ENCODE measurements at regions not wholly inside any gene's neighbourhood (a gene's known extent, or its start where the extent isn't known, plus 50 kb on each side); places are given as distances from the start of the nearest gene placed in this dataset.

DNA sequence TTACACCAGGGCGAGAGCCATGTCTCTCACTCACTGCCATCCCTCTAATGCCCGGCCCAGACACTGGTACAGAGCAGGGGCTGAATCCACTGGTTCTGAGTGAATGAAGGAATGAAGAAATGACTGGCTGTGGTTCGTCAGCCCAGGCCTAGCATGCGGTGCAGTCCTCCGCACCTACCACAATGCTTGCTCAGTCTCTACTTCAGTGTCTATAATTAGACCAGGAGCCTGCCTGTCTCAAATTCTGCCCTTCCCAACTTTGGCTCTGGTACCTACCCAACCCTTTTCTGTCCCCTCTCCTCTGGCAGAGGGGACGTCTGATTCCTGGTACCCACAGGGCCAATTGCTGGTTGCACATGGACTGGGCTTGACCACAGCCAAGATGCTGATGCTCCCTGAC, 118.2 kb upstream of the GRIK3 start:
- TF ChIP-seq, protein P1, sequence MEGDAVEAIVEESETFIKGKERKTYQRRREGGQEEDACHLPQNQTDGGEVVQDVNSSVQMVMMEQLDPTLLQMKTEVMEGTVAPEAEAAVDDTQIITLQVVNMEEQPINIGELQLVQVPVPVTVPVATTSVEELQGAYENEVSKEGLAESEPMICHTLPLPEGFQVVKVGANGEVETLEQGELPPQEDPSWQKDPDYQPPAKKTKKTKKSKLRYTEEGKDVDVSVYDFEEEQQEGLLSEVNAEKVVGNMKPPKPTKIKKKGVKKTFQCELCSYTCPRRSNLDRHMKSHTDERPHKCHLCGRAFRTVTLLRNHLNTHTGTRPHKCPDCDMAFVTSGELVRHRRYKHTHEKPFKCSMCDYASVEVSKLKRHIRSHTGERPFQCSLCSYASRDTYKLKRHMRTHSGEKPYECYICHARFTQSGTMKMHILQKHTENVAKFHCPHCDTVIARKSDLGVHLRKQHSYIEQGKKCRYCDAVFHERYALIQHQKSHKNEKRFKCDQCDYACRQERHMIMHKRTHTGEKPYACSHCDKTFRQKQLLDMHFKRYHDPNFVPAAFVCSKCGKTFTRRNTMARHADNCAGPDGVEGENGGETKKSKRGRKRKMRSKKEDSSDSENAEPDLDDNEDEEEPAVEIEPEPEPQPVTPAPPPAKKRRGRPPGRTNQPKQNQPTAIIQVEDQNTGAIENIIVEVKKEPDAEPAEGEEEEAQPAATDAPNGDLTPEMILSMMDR (IDR thresholded peaks at IDR 0.05; ENCODE audit: insufficient read depth, low read length), result no peak
- TF ChIP-seq POLR2AphosphoS5 (IDR thresholded peaks at IDR 0.05; ENCODE audit: low read depth), result no peak
- no peak for TF ChIP-seq GABPA (IDR thresholded peaks at IDR 0.05; ENCODE audit: low read depth)
- TF ChIP-seq SPI1 (IDR thresholded peaks at IDR 0.05; ENCODE audit: borderline replicate concordance, low read depth), result no peak
- TF ChIP-seq, protein P2, sequence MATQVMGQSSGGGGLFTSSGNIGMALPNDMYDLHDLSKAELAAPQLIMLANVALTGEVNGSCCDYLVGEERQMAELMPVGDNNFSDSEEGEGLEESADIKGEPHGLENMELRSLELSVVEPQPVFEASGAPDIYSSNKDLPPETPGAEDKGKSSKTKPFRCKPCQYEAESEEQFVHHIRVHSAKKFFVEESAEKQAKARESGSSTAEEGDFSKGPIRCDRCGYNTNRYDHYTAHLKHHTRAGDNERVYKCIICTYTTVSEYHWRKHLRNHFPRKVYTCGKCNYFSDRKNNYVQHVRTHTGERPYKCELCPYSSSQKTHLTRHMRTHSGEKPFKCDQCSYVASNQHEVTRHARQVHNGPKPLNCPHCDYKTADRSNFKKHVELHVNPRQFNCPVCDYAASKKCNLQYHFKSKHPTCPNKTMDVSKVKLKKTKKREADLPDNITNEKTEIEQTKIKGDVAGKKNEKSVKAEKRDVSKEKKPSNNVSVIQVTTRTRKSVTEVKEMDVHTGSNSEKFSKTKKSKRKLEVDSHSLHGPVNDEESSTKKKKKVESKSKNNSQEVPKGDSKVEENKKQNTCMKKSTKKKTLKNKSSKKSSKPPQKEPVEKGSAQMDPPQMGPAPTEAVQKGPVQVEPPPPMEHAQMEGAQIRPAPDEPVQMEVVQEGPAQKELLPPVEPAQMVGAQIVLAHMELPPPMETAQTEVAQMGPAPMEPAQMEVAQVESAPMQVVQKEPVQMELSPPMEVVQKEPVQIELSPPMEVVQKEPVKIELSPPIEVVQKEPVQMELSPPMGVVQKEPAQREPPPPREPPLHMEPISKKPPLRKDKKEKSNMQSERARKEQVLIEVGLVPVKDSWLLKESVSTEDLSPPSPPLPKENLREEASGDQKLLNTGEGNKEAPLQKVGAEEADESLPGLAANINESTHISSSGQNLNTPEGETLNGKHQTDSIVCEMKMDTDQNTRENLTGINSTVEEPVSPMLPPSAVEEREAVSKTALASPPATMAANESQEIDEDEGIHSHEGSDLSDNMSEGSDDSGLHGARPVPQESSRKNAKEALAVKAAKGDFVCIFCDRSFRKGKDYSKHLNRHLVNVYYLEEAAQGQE (IDR thresholded peaks at IDR 0.05; ENCODE audit: insufficient replicate concordance, low read depth), result no peak
- Histone ChIP-seq H3K27ac (replicated peaks) (no peak overlapping the region), H3K4me3 (replicated peaks; ENCODE audit: insufficient read depth, low read length) (no peak overlapping the region), H3K27me3 (ENCODE audit: insufficient read depth, poor library complexity, severe bottlenecking) (no peaks in the 10 kb centered on the region)
- DNase-seq (ENCODE audit: low read depth in 1 of 2, low spot score in 1 of 2), result no peak

DNA sequence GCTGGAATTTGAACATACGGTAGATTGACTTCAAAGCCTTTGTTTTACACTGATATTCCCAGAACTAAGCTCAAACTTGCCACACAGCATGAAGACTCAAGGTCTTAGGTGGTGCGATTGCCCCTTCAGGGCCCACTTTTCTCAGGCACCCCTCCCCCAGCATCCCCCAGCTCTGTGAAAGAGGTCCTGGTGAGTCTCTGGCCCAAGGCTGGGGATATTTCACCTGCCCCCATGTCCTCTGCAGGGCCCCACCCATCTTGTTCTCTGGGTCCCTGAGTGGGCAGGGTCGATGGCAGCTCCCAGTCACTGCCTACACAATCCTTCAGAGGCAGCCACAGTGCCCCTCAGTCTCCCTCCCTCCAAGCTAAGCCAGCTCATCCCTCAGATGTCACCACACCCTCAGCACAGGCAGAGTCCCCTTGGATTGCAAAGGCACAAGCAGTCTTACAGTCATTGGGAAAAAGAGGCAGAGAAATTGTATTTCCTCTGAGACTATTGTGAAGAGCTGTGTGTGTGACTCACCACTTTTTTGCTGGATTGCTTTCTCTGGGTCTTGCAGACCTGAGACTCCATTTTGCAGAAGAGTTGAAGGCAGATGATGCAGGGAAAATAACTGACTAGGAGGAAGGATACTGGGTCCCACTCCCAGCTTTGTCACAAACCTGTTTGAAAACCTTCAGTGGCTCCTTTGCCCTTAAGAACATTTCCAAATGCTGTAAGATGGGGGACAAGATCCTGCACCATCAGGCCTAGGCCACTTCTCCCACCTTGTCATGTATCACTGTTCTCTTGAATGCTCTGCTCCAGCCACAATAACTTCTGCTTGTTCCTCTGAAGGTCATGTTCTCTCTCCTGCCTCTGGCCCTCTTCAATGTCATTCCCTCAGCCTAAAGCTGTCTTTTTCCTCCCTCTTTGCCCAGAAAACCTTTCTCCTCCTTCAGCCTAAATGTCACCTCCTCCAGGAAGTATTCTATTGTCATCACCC, 119.1 kb upstream of the GRIK3 start:
- Histone ChIP-seq H3K27ac (replicated peaks) (no peak overlapping the region), H3K4me3 (replicated peaks; ENCODE audit: insufficient read depth, low read length) (no peak overlapping the region), H3K27me3 (ENCODE audit: insufficient read depth, poor library complexity, severe bottlenecking) (no peaks in the 10 kb centered on the region)
- TF ChIP-seq GABPA (IDR thresholded peaks at IDR 0.05; ENCODE audit: low read depth) (no peak), POLR2AphosphoS5 (IDR thresholded peaks at IDR 0.05; ENCODE audit: low read depth) (no peak), SPI1 (IDR thresholded peaks at IDR 0.05; ENCODE audit: borderline replicate concordance, low read depth) (no peak)
- TF ChIP-seq, protein P2 (IDR thresholded peaks at IDR 0.05; ENCODE audit: insufficient replicate concordance, low read depth), result no peak
- TF ChIP-seq, protein P1 (IDR thresholded peaks at IDR 0.05; ENCODE audit: insufficient read depth, low read length), result no peak
- no peak for DNase-seq (ENCODE audit: low read depth in 1 of 2, low spot score in 1 of 2)

DNA sequence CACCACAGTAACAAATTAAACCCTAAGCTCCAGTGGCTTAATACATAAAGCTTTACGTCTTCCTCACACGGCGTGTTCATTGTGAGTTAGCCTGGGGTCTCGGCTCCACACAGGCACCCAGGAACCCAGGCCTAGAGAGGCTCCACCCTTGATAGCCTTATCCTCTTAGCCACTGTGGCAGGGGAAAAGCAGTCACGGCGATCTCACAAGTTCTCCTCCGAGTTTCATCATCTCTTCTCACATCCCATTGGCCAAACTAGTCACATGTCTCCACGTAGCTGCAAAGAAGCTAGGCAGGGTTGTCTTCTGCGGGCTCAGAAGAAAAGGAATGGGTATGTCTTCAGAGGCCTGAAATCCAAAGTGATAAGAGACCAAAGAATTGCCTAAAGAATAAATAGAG, 122.3 kb upstream of the GRIK3 start:
- no peak for TF ChIP-seq GABPA (IDR thresholded peaks at IDR 0.05; ENCODE audit: low read depth)
- TF ChIP-seq SPI1 (IDR thresholded peaks at IDR 0.05; ENCODE audit: borderline replicate concordance, low read depth), result no peak
- TF ChIP-seq, protein P2 (IDR thresholded peaks at IDR 0.05; ENCODE audit: insufficient replicate concordance, low read depth), result no peak
- no peak for TF ChIP-seq POLR2AphosphoS5 (IDR thresholded peaks at IDR 0.05; ENCODE audit: low read depth)
- TF ChIP-seq, protein P1 (IDR thresholded peaks at IDR 0.05; ENCODE audit: insufficient read depth, low read length), result no peak
- no peak overlapping the region for H3K27ac ChIP-seq (replicated peaks)
- no peak overlapping the region for H3K4me3 ChIP-seq (replicated peaks; ENCODE audit: insufficient read depth, low read length)
- DNase-seq (ENCODE audit: low read depth in 1 of 2, low spot score in 1 of 2), result no peak
- H3K27me3 ChIP-seq (ENCODE audit: insufficient read depth, poor library complexity, severe bottlenecking), result no peaks in the 10 kb centered on the region
